T follicular helper cell (primary cell): ENCODE measurements at regions not wholly inside any gene's neighbourhood (a gene's known extent, or its start where the extent isn't known, plus 50 kb on each side); places are given as distances from the start of the nearest gene placed in this dataset.
"Not testable (repeated sequence)": the region's sequence is repeated elsewhere in the genome, so short reads cannot be mapped to it uniquely, and the experiment has no call there.

Experiments
- DNase-seq: peaks from one replicate; pipeline ENCODE4 v3.0.0-alpha.2; 2020; ENCODE audit warnings: low read depth

GRCh38 chr18:11464129-11464528 lies 145.3 kb upstream of the SLC35G4 start:
- DNase-seq, result no peak

- DNase-seq, result no peak
Measured at GRCh38 chr18:11458447-11458846, 150.9 kb upstream of the SLC35G4 start.

- DNase-seq, result not testable (repeated sequence)
Measured at GRCh38 chr18:11457853-11458252, 151.5 kb upstream of the SLC35G4 start.

- no peak for DNase-seq
Measured at GRCh38 chr18:11454040-11454439, 155.4 kb upstream of the SLC35G4 start.

- not testable (repeated sequence) for DNase-seq
Measured at GRCh38 chr18:11444169-11444568, 165.2 kb upstream of the SLC35G4 start.

- DNase-seq, result no peak
Measured at GRCh38 chr18:11437046-11437445, 172.3 kb upstream of the SLC35G4 start.

- no peak for DNase-seq
Measured at GRCh38 chr18:11432360-11432811, 177.0 kb upstream of the SLC35G4 start.

GRCh38 chr18:11429876-11430275 lies 179.5 kb upstream of the SLC35G4 start:
- no peak for DNase-seq

- no peak for DNase-seq
Measured at GRCh38 chr18:11425211-11425610, 184.2 kb upstream of the SLC35G4 start.

GRCh38 chr18:11419338-11419737 lies 190.1 kb upstream of the SLC35G4 start:
- DNase-seq, result no peak

- no peak for DNase-seq
Measured at GRCh38 chr18:11412811-11413210, 196.6 kb upstream of the SLC35G4 start.

- DNase-seq, result no peak
Measured at GRCh38 chr18:11411048-11411447, 198.3 kb upstream of the SLC35G4 start.

GRCh38 chr18:11408555-11409065 lies 200.8 kb upstream of the SLC35G4 start:
- no peak for DNase-seq

- DNase-seq, result no peak
Measured at GRCh38 chr18:11407940-11408339, 201.5 kb upstream of the SLC35G4 start.

- DNase-seq, result no peak
Measured at GRCh38 chr18:11405804-11406203, 203.6 kb upstream of the SLC35G4 start.

GRCh38 chr18:11400703-11401102 lies 208.7 kb upstream of the SLC35G4 start:
- DNase-seq, result no peak

GRCh38 chr18:11398625-11399024 lies 210.8 kb upstream of the SLC35G4 start:
- DNase-seq, result no peak

- no peak for DNase-seq
Measured at GRCh38 chr18:11392980-11393885, 216.2 kb upstream of the SLC35G4 start.

- no peak for DNase-seq
Measured at GRCh38 chr18:11392292-11392691, 217.1 kb upstream of the SLC35G4 start.

- DNase-seq, result no peak
Measured at GRCh38 chr18:11391661-11392060, 217.7 kb upstream of the SLC35G4 start.

GRCh38 chr18:11388755-11389680 lies 220.4 kb upstream of the SLC35G4 start:
- DNase-seq, result no peak

- DNase-seq, result no peak
Measured at GRCh38 chr18:11387880-11388279, 221.5 kb upstream of the SLC35G4 start.
